ENCODE measurements at regions not wholly inside any gene's neighbourhood (a gene's known extent, or its start where the extent isn't known, plus 50 kb on each side); places are given as distances from the start of the nearest gene placed in this dataset.
"Not testable (repeated sequence)": the region's sequence is repeated elsewhere in the genome, so short reads cannot be mapped to it uniquely, and the experiment has no call there.

GRCh38 chr11:93902921-93903320 lies 52.5 kb upstream of the VSTM5 start:
- peak; percentile 21 for DNase-seq (ENCODE audit: low read depth)

- no peak for DNase-seq (ENCODE audit: low read depth)
These were observed 53.6 kb upstream of the VSTM5 start for GRCh38 chr11:93903989-93904388.

GRCh38 chr11:93904716-93905115 lies 54.3 kb upstream of the VSTM5 start:
- DNase-seq (ENCODE audit: low read depth), result no peak

- DNase-seq (ENCODE audit: low read depth), result peak; percentile 96
These were observed 55.0 kb upstream of the VSTM5 start for GRCh38 chr11:93905384-93905783.

GRCh38 chr11:93906486-93906885 lies 56.1 kb upstream of the VSTM5 start:
- DNase-seq (ENCODE audit: low read depth), result peak; percentile 66

- DNase-seq (ENCODE audit: low read depth), result peak; percentile 16
These were observed 57.5 kb upstream of the VSTM5 start for GRCh38 chr11:93907901-93908300.

GRCh38 chr11:93908689-93909088 lies 58.3 kb upstream of the VSTM5 start:
- DNase-seq (ENCODE audit: low read depth), result peak; percentile 96

- no peak for DNase-seq (ENCODE audit: low read depth)
These were observed 67.3 kb upstream of the VSTM5 start for GRCh38 chr11:93917673-93918072.

GRCh38 chr11:93921695-93922468 lies 71.5 kb upstream of the VSTM5 start:
- peak; percentile 68 for DNase-seq (ENCODE audit: low read depth)

GRCh38 chr11:93922830-93923229 lies 72.4 kb upstream of the VSTM5 start:
- DNase-seq (ENCODE audit: low read depth), result no peak

GRCh38 chr11:93926099-93926498 lies 75.7 kb upstream of the VSTM5 start:
- DNase-seq (ENCODE audit: low read depth), result not testable (repeated sequence)

- no peak for DNase-seq (ENCODE audit: low read depth)
These were observed 79.0 kb upstream of the VSTM5 start for GRCh38 chr11:93929407-93929806.

GRCh38 chr11:93933230-93933629 lies 82.8 kb upstream of the VSTM5 start:
- no peak for DNase-seq (ENCODE audit: low read depth)

GRCh38 chr11:93935826-93936225 lies 85.3 kb upstream of the HEPHL1 start:
- DNase-seq (ENCODE audit: low read depth), result no peak

GRCh38 chr11:93936460-93936859 lies 84.7 kb upstream of the HEPHL1 start:
- DNase-seq (ENCODE audit: low read depth), result no peak

- DNase-seq (ENCODE audit: low read depth), result peak; percentile 5
These were observed 81.9 kb upstream of the HEPHL1 start for GRCh38 chr11:93939084-93939760.

- DNase-seq (ENCODE audit: low read depth), result no peak
These were observed 80.8 kb upstream of the HEPHL1 start for GRCh38 chr11:93940395-93940794.

- DNase-seq (ENCODE audit: low read depth), result no peak
These were observed 79.0 kb upstream of the HEPHL1 start for GRCh38 chr11:93942176-93942575.

GRCh38 chr11:93945596-93945995 lies 75.6 kb upstream of the HEPHL1 start:
- no peak for DNase-seq (ENCODE audit: low read depth)

GRCh38 chr11:93952082-93952780 lies 68.9 kb upstream of the HEPHL1 start:
- no peak for DNase-seq (ENCODE audit: low read depth)

GRCh38 chr11:93957397-93957952 lies 63.7 kb upstream of the HEPHL1 start:
- DNase-seq (ENCODE audit: low read depth), result no peak

- DNase-seq (ENCODE audit: low read depth), result no peak
These were observed 62.2 kb upstream of the HEPHL1 start for GRCh38 chr11:93958991-93959390.

- no peak for DNase-seq (ENCODE audit: low read depth)
These were observed 61.5 kb upstream of the HEPHL1 start for GRCh38 chr11:93959663-93960062.

Measured in EH (cell line).